Gastroesophageal sphincter (tissue), 3 donors: ENCODE measurements at regions not wholly inside any gene's neighbourhood (a gene's known extent, or its start where the extent isn't known, plus 50 kb on each side); places are given as distances from the start of the nearest gene placed in this dataset.

Experiments
- POLR2A ChIP-seq, 2 donors: fragments of 450-650 bp; IDR thresholded peaks; one replicate each; pipeline ENCODE4 v1.6.1; 2017; ENCODE audit warnings: antibody characterized with exemption in 2 of 2, mild to moderate bottlenecking in 2 of 2, moderate library complexity in 1 of 2
- POLR2AphosphoS5 ChIP-seq: sonication (generic); formaldehyde crosslinking; IDR thresholded peaks from one replicate; pipeline ENCODE4 v1.6.1; 2017; ENCODE audit warnings: antibody characterized with exemption
- TF ChIP-seq, protein P1 (sequence below), 4 experiments: fragments of 200-600 bp in 2 of 4; fragments of 450-650 bp in 2 of 4; sonication (generic) in 1 of 4; IDR thresholded peaks; one replicate each; pipeline ENCODE4 v1.5.1; 2017 to 2019; ENCODE audit warnings: antibody characterized with exemption in 4 of 4, mild to moderate bottlenecking in 2 of 4, moderate library complexity in 2 of 4

DNA sequence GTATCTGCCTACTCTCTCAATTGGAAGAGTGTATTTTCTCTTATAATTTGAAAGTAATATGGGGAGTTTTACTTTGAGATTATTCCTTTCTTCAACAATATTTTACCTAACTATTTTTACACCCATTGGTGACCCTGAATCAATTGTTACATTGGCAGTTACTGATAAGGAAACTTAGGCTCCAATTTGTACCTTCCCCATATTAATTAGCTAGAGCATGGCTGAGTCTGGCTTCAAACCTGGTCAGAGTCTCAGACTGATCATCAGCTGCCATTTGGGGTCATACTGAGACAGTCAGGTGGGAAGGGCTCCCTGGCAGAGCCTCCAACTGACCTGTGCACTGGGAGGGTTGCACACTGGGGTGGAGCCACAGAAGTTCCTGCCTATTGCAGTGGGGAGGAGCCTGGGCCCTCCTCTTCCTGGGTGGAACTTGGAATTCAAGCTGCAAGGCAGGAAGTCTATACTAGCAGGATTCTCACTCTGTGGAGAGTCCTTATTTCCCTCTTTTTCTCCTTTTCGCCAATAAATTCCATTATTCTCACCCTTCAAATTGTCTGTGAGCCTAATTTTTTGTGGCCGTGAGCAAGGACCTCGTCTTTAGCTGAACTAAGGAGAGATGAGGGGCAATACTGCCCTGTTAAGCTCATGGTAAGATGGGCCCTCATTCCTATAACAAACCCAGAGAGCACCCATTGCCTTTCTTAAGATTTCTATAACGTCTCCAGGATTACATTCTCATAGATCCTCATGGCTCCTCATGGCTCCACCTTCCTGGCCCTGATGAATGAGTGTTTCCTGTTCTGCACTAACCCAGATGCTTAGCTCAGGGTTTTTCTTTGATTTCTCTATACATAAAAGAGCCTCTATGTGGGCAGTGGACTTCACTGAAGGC is 285.1 kb downstream of the ADGB start:
- TF ChIP-seq, protein P1, sequence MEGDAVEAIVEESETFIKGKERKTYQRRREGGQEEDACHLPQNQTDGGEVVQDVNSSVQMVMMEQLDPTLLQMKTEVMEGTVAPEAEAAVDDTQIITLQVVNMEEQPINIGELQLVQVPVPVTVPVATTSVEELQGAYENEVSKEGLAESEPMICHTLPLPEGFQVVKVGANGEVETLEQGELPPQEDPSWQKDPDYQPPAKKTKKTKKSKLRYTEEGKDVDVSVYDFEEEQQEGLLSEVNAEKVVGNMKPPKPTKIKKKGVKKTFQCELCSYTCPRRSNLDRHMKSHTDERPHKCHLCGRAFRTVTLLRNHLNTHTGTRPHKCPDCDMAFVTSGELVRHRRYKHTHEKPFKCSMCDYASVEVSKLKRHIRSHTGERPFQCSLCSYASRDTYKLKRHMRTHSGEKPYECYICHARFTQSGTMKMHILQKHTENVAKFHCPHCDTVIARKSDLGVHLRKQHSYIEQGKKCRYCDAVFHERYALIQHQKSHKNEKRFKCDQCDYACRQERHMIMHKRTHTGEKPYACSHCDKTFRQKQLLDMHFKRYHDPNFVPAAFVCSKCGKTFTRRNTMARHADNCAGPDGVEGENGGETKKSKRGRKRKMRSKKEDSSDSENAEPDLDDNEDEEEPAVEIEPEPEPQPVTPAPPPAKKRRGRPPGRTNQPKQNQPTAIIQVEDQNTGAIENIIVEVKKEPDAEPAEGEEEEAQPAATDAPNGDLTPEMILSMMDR (IDR thresholded peaks at IDR 0.05) = no peak
- no peak for TF ChIP-seq POLR2AphosphoS5
- TF ChIP-seq POLR2A (IDR thresholded peaks at IDR 0.05) = no peak
